GM12878 (cell line): ENCODE measurements at regions not wholly inside any gene's neighbourhood (a gene's known extent, or its start where the extent isn't known, plus 50 kb on each side); places are given as distances from the start of the nearest gene placed in this dataset.

ENCODE experiments used
- ATAC-seq: fragments of 200-7000 bp; cut with Tn5 transposase; 3 replicates; pipeline ENCODE4 v1.9.1; 2020; ENCODE audit warnings: mild to moderate bottlenecking, moderate library complexity
- BruUV-seq: library from RNA; stranded (reverse); fragments of 400-500 nt; replicated peaks from 2 replicates; lab custom pipeline; 2021; lab: Mats Ljungman, UMichigan
- CTCF ChIA-PET: fragments of 300-600 bp; sonication (Branson Sonifier 250); formaldehyde crosslinking; extraction: SDS; loops from one replicate; lab custom pipeline; 2021; ENCODE audit warnings: inconsistent platforms; lab: Yijun Ruan, JAX
- POLR2A ChIA-PET: fragments of 350-600 bp; formaldehyde crosslinking; extraction: SDS; loops from one replicate; lab custom pipeline; 2021; ENCODE audit warnings: inconsistent platforms; lab: Charles Lee
- RAD21 ChIA-PET: fragments of 300-600 bp; sonication (Branson Sonifier 250); formaldehyde crosslinking; loops from one replicate; lab custom pipeline; 2023; ENCODE audit warnings: antibody characterized with exemption; ENCODE audit not compliant: unreplicated experiment; lab: Charles Lee
- SMC1A ChIA-PET: fragments of 300-600 bp; sonication (Branson Sonifier 250); formaldehyde crosslinking; loops from one replicate; lab custom pipeline; 2023; ENCODE audit not compliant: unreplicated experiment, uncharacterized antibody; lab: Charles Lee
- DNase-seq: peaks from one replicate; pipeline ENCODE4 v3.0.0-alpha.2; 2011; ENCODE audit warnings: low read depth, low spot score
- FAIRE-seq: peaks from 3 replicates; lab custom pipeline; 2011; peaks lifted over from hg19 to GRCh38; lab: Jason Lieb, UNC
- H2AFZ ChIP-seq: 2 replicates; pipeline ENCODE4 v1.6.0; 2011; ENCODE audit warnings: low read depth, low read length, control low read depth; ENCODE audit not compliant: control insufficient read depth
- H3K27ac ChIP-seq: 2 replicates; pipeline ENCODE4 v1.5.1; 2011; ENCODE audit warnings: control low read depth; ENCODE audit not compliant: control insufficient read depth, insufficient read depth
- H3K27me3 ChIP-seq, 2 experiments: replicated peaks in 1 of 2; 2 replicates each; pipeline versions ENCODE4 v1.6.0 to v1.6.1; 2011; ENCODE audit warnings: low read length in 1 of 2; ENCODE audit not compliant: control insufficient read depth in 2 of 2, insufficient read depth in 2 of 2
- H3K36me3 ChIP-seq, 2 experiments: 2 replicates each; pipeline ENCODE4 v1.5.1; 2011; ENCODE audit warnings: low read length in 1 of 2; ENCODE audit not compliant: control insufficient read depth in 2 of 2, insufficient read depth in 2 of 2
- H3K4me1 ChIP-seq: 2 replicates; pipeline ENCODE4 v1.6.1; 2011; ENCODE audit warnings: mild to moderate bottlenecking, low read length, moderate library complexity, mixed read lengths; ENCODE audit not compliant: control insufficient read depth, insufficient read depth
- H3K4me2 ChIP-seq: 2 replicates; pipeline ENCODE4 v1.6.0; 2011; ENCODE audit warnings: control low read depth; ENCODE audit not compliant: control insufficient read depth, insufficient read depth
- H3K4me3 ChIP-seq: fragments of 200-600 bp; sonication (generic); 2 replicates; pipeline ENCODE4 v1.5.1; 2016
- H3K79me2 ChIP-seq: 2 replicates; pipeline ENCODE4 v1.6.0; 2011; ENCODE audit warnings: low read length; ENCODE audit not compliant: control insufficient read depth, insufficient read depth
- H3K9ac ChIP-seq: 2 replicates; pipeline ENCODE4 v1.8.0; 2011; ENCODE audit warnings: low read length, control low read depth, mixed read lengths; ENCODE audit not compliant: control insufficient read depth, insufficient read depth
- H3K9me3 ChIP-seq: replicated peaks from 3 replicates; pipeline ENCODE4 v1.5.1; 2011; ENCODE audit warnings: mild to moderate bottlenecking, low read length; ENCODE audit not compliant: control insufficient read depth, insufficient read depth
- H4K20me1 ChIP-seq: 2 replicates; pipeline ENCODE4 v1.6.0; 2011; ENCODE audit not compliant: control insufficient read depth, insufficient read depth
- BCL3 ChIP-seq: IDR thresholded peaks from 2 replicates; pipeline ENCODE4 v1.6.1; 2011; ENCODE audit warnings: borderline replicate concordance, low read depth, mild to moderate bottlenecking, moderate library complexity, low read length; ENCODE audit not compliant: insufficient read depth, poor library complexity, severe bottlenecking
- BMI1 ChIP-seq: fragments of 450-650 bp; IDR thresholded peaks from 2 replicates; pipeline ENCODE4 v1.6.1; 2016; ENCODE audit warnings: mild to moderate bottlenecking, moderate library complexity, borderline replicate concordance
- CBFB ChIP-seq: IDR thresholded peaks from 2 replicates; pipeline ENCODE4 v1.6.1; 2016; ENCODE audit warnings: antibody characterized with exemption, low read depth
- CHD4 ChIP-seq: fragments of 200-600 bp; sonication (generic); IDR thresholded peaks from 2 replicates; pipeline ENCODE4 v1.6.1; 2016; ENCODE audit warnings: mild to moderate bottlenecking
- CUX1 ChIP-seq: IDR thresholded peaks from 2 replicates; pipeline ENCODE4 v1.6.1; 2012; ENCODE audit warnings: improper control_type of control experiment, low read depth, low read length; ENCODE audit not compliant: insufficient replicate concordance
- HDAC2 ChIP-seq: fragments of 200-600 bp; sonication (generic); IDR thresholded peaks from 2 replicates; pipeline ENCODE4 v1.6.1; 2017
- IRF3 ChIP-seq: fragments of 450-650 bp; IDR thresholded peaks from 2 replicates; pipeline ENCODE4 v1.6.1; 2014; ENCODE audit warnings: mild to moderate bottlenecking
- NFIC ChIP-seq: IDR thresholded peaks from 2 replicates; pipeline ENCODE4 v1.6.1; 2012; ENCODE audit warnings: low read depth, mild to moderate bottlenecking, inconsistent platforms, low read length, moderate library complexity
- RAD51 ChIP-seq: fragments of 450-650 bp; IDR thresholded peaks from 2 replicates; pipeline ENCODE4 v1.6.1; 2016; ENCODE audit warnings: moderate library complexity, mild to moderate bottlenecking, inconsistent platforms
- SIX5 ChIP-seq: IDR thresholded peaks from 2 replicates; pipeline ENCODE4 v1.6.1; 2011; ENCODE audit warnings: mild to moderate bottlenecking, low read depth, low read length, moderate library complexity; ENCODE audit not compliant: severe bottlenecking
- SREBF2 ChIP-seq: IDR thresholded peaks from 2 replicates; pipeline ENCODE4 v1.6.1; 2012; ENCODE audit warnings: mild to moderate bottlenecking, low read length
- YY1 ChIP-seq: IDR thresholded peaks from 2 replicates; pipeline ENCODE4 v1.6.1; 2011; ENCODE audit warnings: low read depth, mild to moderate bottlenecking, low read length
- ZNF384 ChIP-seq: IDR thresholded peaks from 2 replicates; pipeline ENCODE4 v1.6.1; 2012; ENCODE audit warnings: low read depth, mild to moderate bottlenecking, low read length, improper control_type of control experiment, borderline replicate concordance
- WGBS: methylation state at CpG from one replicate; pipeline ENCODE4 v1.1.6; 2016; ENCODE audit warnings: low lambda C conversion rate; ENCODE audit not compliant: insufficient replicate concordance, insufficient coverage; ENCODE audit errors: missing lambda C conversion rate; 5-methylcytosine and 5-hydroxymethylcytosine counted together
- in situ Hi-C: fragments of 300-500 bp; cut with MboI; formaldehyde crosslinking; loops from 9 replicates; pipeline ENCODE4 v1.14.3; 2018; ENCODE audit warnings: mixed read lengths
- intact Hi-C: fragments of 100-400 bp; cut with micrococcal nuclease; formaldehyde crosslinking; loops from one replicate; pipeline ENCODE4 v1.14.2; 2022; ENCODE audit not compliant: unreplicated experiment

- TF ChIP-seq IRF3 (no peak), SREBF2 (no peak), BCL3 (no peak), SIX5 (no peak)
Measured at GRCh38 chr1:208446271-208446691, 202.1 kb upstream of the PLXNA2 start (continued).

- ChIA-PET POLR2A (no interaction called here), SMC1A (no interaction called here), CTCF (no interaction called here), RAD21 (no interaction called here)
- Histone ChIP-seq H3K9me3 (no peaks in the 10 kb centered on the region; the same call in 2 of the 3 replicates), H3K79me2 (no peaks in the 10 kb centered on the region), H3K4me1 (no peaks in the 10 kb centered on the region), H4K20me1 (no peaks in the 10 kb centered on the region), H3K9ac (no peak overlapping the region), H3K4me3 (no peak overlapping the region), H2AFZ (no peak overlapping the region), H3K4me2 (no peak overlapping the region), H3K27me3 (peaks cover 2 to 7% of the 10 kb centered on the region in 2 experiments; a peak in 1 of 4 replicates), H3K27ac (no peak overlapping the region), H3K36me3 (no peaks in the 10 kb centered on the region)
- intact Hi-C loops, result no loop called here
- ATAC-seq (no peak), DNase-seq (no peak), FAIRE-seq (no peak)
- in situ Hi-C loops, result no loop called here
- WGBS, result 23% methylated on average over 4 of the region's 4 CpGs
- no TSS peak for BruUV-seq
- no peak for TF ChIP-seq HDAC2
- no peak for TF ChIP-seq YY1
- TF ChIP-seq CHD4, result no peak
- TF ChIP-seq ZNF384, result no peak
- no peak for TF ChIP-seq CUX1
- TF ChIP-seq RAD51, result no peak
- TF ChIP-seq CBFB, result no peak
- TF ChIP-seq NFIC, result no peak
- TF ChIP-seq BMI1, result no peak
Measured at GRCh38 chr1:208448425-208448824, 204.2 kb upstream of the PLXNA2 start.
